Ovary (tissue), 7 donors: ENCODE measurements at regions not wholly inside any gene's neighbourhood (a gene's known extent, or its start where the extent isn't known, plus 50 kb on each side); places are given as distances from the start of the nearest gene placed in this dataset.

Experiments used
- DNase-seq, 5 donors: peaks; one replicate each; pipeline ENCODE4 v3.0.0-alpha.2; 2019 to 2020
- H3K27ac ChIP-seq, 2 donors: fragments of 200-600 bp; one replicate each; pipeline versions ENCODE4 v1.5.1 to v1.8.0; 2019 to 2022
- H3K27me3 ChIP-seq: fragments of 200-600 bp; one replicate; pipeline ENCODE4 v1.8.0; 2022
- H3K36me3 ChIP-seq: fragments of 200-600 bp; sonication (generic); one replicate; pipeline ENCODE4 v1.5.1; 2019
- H3K4me1 ChIP-seq: one replicate; pipeline ENCODE4 v1.8.1; 2013; ENCODE audit warnings: mild to moderate bottlenecking, moderate library complexity; ENCODE audit not compliant: insufficient read depth
- H3K4me3 ChIP-seq: fragments of 200-600 bp; sonication (generic); one replicate; pipeline ENCODE4 v1.5.1; 2017
- H3K9me3 ChIP-seq, 2 donors: fragments of 200-600 bp in 1 of 2; sonication (generic) in 1 of 2; one replicate each; pipeline versions ENCODE4 v1.5.1 to v1.8.1; 2013 to 2019; ENCODE audit warnings: mild to moderate bottlenecking in 1 of 2, moderate library complexity in 1 of 2
- EP300 ChIP-seq: sonication (generic); formaldehyde crosslinking; IDR thresholded peaks from one replicate; pipeline ENCODE4 v1.6.1; 2017; ENCODE audit warnings: antibody characterized with exemption
- POLR2A ChIP-seq: fragments of 450-650 bp; IDR thresholded peaks from one replicate; pipeline ENCODE4 v1.6.1; 2017; ENCODE audit warnings: antibody characterized with exemption, mild to moderate bottlenecking, moderate library complexity
- WGBS, 3 donors: extraction: QIAGEN DNeasy Blood & Tissue Kit in 1 of 3; methylation state at CpG; one replicate each; pipeline versions ENCODE4 v1.1.5 to v1.1.7; 2013 to 2017; 5-methylcytosine and 5-hydroxymethylcytosine counted together
- intact Hi-C, 4 donors: fragments of 100-400 bp; cut with DNase I; formaldehyde crosslinking; loops; one replicate each; pipeline versions ENCODE4 v1.11.0 to v1.15.1; 2022 to 2023
- TF ChIP-seq, protein P1 (sequence below), 3 donors: fragments of 450-650 bp in 2 of 3; fragments of 200-600 bp in 1 of 3; IDR thresholded peaks; one replicate each; pipeline versions ENCODE4 v1.5.1 to v1.8.0; 2016 to 2022; ENCODE audit warnings: antibody characterized with exemption in 3 of 3, mild to moderate bottlenecking in 1 of 3
- donor health status: DM: no; HTN: no; CAD: no; lungs with moderate emphysema.
- donor health status: DM: no; HTN: no; CAD: no.
- donor health status: Bipolar disorder and iron deficiency.
- donor health status: DM: no; HTN: no; CAD: no.
- donor health status: DM: yes; HTN: yes; CAD: no.

DNA sequence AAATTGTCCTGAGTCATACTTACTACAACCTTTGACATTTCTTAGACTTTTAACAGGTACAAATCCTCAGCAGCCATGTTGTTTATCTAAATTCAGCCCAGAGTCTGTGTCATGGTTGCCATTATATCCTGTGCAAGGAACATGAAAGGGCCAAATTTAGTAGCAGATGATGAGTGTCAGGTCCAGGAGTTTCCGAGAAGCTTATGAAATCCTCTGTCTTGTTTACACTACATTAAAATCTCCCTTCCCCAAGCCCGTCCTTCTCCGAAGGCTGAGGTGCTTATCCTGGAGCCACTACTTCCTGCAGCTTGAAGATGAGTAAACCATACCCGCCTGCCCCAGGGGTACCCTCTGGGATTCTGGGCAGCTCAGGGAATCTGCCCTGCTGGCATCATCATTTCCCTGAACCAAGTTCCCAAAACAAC, 102.6 kb upstream of the SERP2 start:
- H3K4me1 ChIP-seq = peaks cover 8% of the 10 kb centered on the region
- no peak overlapping the region for H3K27ac ChIP-seq
- DNase-seq = no peak
- TF ChIP-seq, protein P1, sequence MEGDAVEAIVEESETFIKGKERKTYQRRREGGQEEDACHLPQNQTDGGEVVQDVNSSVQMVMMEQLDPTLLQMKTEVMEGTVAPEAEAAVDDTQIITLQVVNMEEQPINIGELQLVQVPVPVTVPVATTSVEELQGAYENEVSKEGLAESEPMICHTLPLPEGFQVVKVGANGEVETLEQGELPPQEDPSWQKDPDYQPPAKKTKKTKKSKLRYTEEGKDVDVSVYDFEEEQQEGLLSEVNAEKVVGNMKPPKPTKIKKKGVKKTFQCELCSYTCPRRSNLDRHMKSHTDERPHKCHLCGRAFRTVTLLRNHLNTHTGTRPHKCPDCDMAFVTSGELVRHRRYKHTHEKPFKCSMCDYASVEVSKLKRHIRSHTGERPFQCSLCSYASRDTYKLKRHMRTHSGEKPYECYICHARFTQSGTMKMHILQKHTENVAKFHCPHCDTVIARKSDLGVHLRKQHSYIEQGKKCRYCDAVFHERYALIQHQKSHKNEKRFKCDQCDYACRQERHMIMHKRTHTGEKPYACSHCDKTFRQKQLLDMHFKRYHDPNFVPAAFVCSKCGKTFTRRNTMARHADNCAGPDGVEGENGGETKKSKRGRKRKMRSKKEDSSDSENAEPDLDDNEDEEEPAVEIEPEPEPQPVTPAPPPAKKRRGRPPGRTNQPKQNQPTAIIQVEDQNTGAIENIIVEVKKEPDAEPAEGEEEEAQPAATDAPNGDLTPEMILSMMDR (IDR thresholded peaks at IDR 0.05) = no peak
- TF ChIP-seq EP300 = no peak
- TF ChIP-seq POLR2A = no peak
- intact Hi-C loops = no loop called here
- H3K36me3 ChIP-seq = no peaks in the 10 kb centered on the region
- H3K9me3 ChIP-seq = no peaks in the 10 kb centered on the region
- no peak overlapping the region for H3K4me3 ChIP-seq
- 63 to 78% (median 66%) methylated on average over 4 of the region's 4 CpGs for WGBS, 3 donors
- no peaks in the 10 kb centered on the region for H3K27me3 ChIP-seq

DNA sequence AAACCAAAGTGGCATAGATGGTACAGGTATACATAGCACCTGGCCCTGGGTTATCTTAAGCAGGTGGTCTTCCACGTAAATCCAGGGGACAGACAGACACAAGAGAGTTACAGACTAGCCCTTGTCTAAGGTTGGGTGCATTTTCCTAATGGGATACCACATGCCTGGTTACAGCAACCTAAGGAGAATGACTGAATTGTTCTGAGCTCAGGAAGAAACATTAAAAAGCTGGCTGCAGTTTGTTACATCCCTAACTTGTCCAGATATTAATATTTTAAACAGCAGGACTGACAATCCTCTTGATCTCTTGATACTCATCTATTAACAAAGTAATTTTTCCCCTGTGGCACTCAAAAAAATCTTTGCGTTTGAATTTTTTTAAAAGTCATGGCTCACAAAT, 102.2 kb upstream of the SERP2 start:
- Histone ChIP-seq H3K4me1 (peaks cover 8% of the 10 kb centered on the region), H3K9me3 (no peaks in the 10 kb centered on the region), H3K36me3 (no peaks in the 10 kb centered on the region), H3K27ac (no peak overlapping the region), H3K4me3 (no peak overlapping the region), H3K27me3 (no peaks in the 10 kb centered on the region)
- TF ChIP-seq POLR2A (no peak), EP300 (no peak)
- TF ChIP-seq, protein P1 (IDR thresholded peaks at IDR 0.05) = no peak
- DNase-seq = no peak
- WGBS, 3 donors = 75 to 85% (median 80%) methylated on average over 2 of the region's 2 CpGs
- intact Hi-C loops = no loop called here

DNA sequence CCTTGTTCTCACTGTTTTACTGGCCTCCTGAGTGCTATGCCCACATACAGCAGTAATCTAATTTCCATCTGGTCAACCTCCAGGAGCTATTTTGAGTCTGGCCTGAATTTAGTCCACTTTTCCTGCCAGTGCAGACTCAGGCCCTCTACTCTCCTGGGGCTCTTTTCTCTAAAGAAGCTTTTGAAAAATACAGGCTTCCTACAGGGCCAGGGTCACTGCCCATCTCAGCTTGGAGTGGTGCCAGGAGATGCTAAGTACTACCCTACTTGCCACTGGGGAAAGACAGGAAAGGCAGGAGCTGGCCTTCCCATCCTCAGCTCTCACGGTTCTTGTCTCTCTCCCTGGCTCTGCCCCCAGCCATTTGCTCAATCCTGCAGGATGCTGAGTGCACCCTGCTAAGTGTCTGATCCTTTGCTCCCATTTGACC, 101.7 kb upstream of the SERP2 start:
- Histone ChIP-seq H3K27ac (no peak overlapping the region), H3K4me3 (no peak overlapping the region), H3K27me3 (no peaks in the 10 kb centered on the region), H3K9me3 (no peaks in the 10 kb centered on the region), H3K36me3 (no peaks in the 10 kb centered on the region), H3K4me1 (peaks cover 8% of the 10 kb centered on the region)
- peak in 1 of 5 donors; percentile 36 for DNase-seq
- WGBS, 3 donors = 40 to 86% (median 77%) methylated on average over 1 of the region's 1 CpG
- intact Hi-C loops = no loop called here
- TF ChIP-seq POLR2A = no peak

DNA sequence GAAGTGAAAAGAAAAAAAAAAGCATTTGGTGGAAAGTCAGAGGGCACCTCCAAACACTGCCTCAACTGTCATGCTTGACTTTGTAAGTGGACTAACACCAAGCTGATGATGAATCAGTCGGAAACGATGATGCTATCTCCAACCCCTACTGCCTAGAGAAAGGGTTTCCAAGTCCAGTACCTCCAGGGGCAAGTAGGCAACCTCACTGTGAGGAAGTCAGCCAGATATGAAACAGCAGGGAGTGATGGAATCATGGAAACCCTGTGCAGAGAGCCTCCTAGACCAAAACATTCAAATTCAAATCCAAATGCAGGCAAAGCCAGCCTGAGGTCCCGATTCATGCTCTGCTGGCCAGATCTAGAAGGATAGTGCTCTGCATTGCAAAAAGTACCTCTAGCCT, 100.9 kb upstream of the SERP2 start:
- no peaks in the 10 kb centered on the region for H3K36me3 ChIP-seq
- no peak overlapping the region for H3K4me3 ChIP-seq
- H3K4me1 ChIP-seq = peaks cover 8% of the 10 kb centered on the region
- no peak overlapping the region for H3K27ac ChIP-seq
- H3K9me3 ChIP-seq = no peaks in the 10 kb centered on the region
- intact Hi-C loops = no loop called here
- WGBS, 3 donors = 82 to 95% (median 93%) methylated on average over 3 of the region's 3 CpGs
- TF ChIP-seq EP300 = no peak
- TF ChIP-seq, protein P1 (IDR thresholded peaks at IDR 0.05) = no peak
- no peak for DNase-seq
- H3K27me3 ChIP-seq = no peaks in the 10 kb centered on the region

DNA sequence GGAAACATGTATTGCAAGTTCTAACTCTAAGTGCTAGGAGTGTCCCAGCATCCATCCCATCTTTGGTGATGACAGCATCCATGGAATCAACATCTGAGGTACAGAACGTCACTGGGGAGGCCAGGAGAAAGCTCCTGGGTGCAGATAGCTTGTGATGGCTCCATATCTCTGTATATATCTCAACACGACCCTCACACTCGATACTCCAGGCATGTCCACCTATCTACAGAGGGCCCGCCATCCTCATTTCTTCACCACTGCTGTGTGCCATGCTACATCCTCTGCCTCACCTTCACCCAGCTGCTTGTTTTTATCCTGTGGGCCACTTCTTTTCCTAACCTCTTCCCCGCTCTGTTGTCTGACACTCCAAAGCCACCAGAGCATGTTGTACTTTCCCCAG, 100.4 kb upstream of the SERP2 start:
- Histone ChIP-seq H3K27me3 (no peaks in the 10 kb centered on the region), H3K27ac (no peak overlapping the region), H3K36me3 (no peaks in the 10 kb centered on the region), H3K9me3 (no peaks in the 10 kb centered on the region), H3K4me1 (peaks cover 8% of the 10 kb centered on the region), H3K4me3 (no peak overlapping the region)
- WGBS, 3 donors = 85 to 97% (median 94%) methylated on average over 5 of the region's 5 CpGs
- intact Hi-C loops = no loop called here
- TF ChIP-seq, protein P1 (IDR thresholded peaks at IDR 0.05) = no peak
- no peak for TF ChIP-seq EP300
- DNase-seq = no peak
